IPS DF 6.9 (cell line): ENCODE measurements at regions not wholly inside any gene's neighbourhood (a gene's known extent, or its start where the extent isn't known, plus 50 kb on each side); places are given as distances from the start of the nearest gene placed in this dataset.

ENCODE experiments used
- DNase-seq: peaks from one replicate; pipeline ENCODE4 v3.0.0-alpha.2; 2013; ENCODE audit warnings: low read depth, low spot score
- H3K27ac ChIP-seq: one replicate; pipeline ENCODE4 v1.5.1; 2013; ENCODE audit warnings: low read length, control low read depth
- H3K27me3 ChIP-seq: 2 replicates; pipeline ENCODE4 v1.6.1; 2013; ENCODE audit warnings: mild to moderate bottlenecking, low read length; ENCODE audit not compliant: control insufficient read depth, insufficient read depth
- H3K36me3 ChIP-seq: 2 replicates; pipeline ENCODE4 v1.6.1; 2013; ENCODE audit warnings: low read length; ENCODE audit not compliant: control insufficient read depth, insufficient read depth
- H3K4me1 ChIP-seq: 2 replicates; pipeline ENCODE4 v1.6.1; 2013; ENCODE audit warnings: low read length; ENCODE audit not compliant: control insufficient read depth, insufficient read depth
- H3K4me3 ChIP-seq: 2 replicates; pipeline ENCODE4 v1.5.1; 2013; ENCODE audit warnings: mild to moderate bottlenecking, low read length
- H3K9me3 ChIP-seq: 2 replicates; pipeline ENCODE4 v1.6.1; 2013; ENCODE audit warnings: low read length, inconsistent platforms; ENCODE audit not compliant: control insufficient read depth, insufficient read depth
- WGBS: extraction: QIAGEN DNeasy Blood & Tissue Kit; methylation state at CpG from one replicate; pipeline ENCODE4 v1.1.7; 2013; ENCODE audit warnings: mixed read lengths, missing lambda C conversion rate; ENCODE audit not compliant: insufficient read length, insufficient coverage; 5-methylcytosine and 5-hydroxymethylcytosine counted together

DNA sequence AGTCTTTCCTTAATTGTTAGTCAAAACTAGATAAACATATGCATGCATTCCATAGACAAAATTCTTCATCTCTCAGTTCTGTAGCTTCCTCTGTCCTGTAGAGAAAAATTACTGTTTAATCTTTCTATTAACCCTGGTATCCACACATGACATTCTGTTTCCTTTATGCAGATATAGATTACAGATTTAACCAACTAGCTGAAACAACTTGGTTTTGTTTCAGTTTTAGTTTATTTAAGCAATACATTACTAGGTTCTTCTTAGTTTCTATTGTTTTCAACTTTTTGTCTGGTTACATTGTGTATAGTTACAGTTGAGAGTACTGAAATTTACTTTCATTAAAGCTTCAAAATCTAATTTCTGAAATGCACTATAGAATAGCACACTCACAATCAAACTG is 933.9 kb upstream of the EPHA5 start:
- no peaks in the 10 kb centered on the region for H3K27me3 ChIP-seq
- H3K9me3 ChIP-seq: no peaks in the 10 kb centered on the region
- no peak for DNase-seq
- H3K4me3 ChIP-seq: no peak overlapping the region
- H3K27ac ChIP-seq: no peak overlapping the region
- no peaks in the 10 kb centered on the region for H3K4me1 ChIP-seq
- no peaks in the 10 kb centered on the region for H3K36me3 ChIP-seq

GRCh38 chr4:66602622-66603021 is 932.3 kb upstream of the EPHA5 start:
- no peak for DNase-seq
- no peaks in the 10 kb centered on the region for H3K27me3 ChIP-seq
- H3K36me3 ChIP-seq: no peaks in the 10 kb centered on the region
- no peak overlapping the region for H3K27ac ChIP-seq
- no peak overlapping the region for H3K4me3 ChIP-seq
- no peaks in the 10 kb centered on the region for H3K9me3 ChIP-seq
- H3K4me1 ChIP-seq: no peaks in the 10 kb centered on the region

DNA sequence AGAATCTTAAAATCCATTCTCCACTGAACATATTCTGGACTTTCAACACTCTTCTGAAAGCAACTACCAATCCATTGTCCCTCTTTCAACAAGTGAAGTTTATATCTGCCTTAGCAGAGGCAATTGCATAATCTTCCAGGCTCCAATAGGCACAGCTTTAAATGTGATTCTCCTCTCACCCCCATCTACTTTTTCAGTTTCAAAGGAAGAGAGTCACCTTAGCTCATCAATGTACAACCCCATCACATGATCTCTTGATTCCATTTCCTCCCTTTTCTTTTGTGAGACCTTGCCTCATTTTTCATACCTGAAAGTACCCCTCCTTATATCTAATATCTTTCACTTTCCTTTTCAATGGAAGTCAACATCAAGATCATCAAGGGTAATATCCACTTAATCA is 921.7 kb upstream of the EPHA5 start:
- DNase-seq: no peak
- H3K27ac ChIP-seq: no peak overlapping the region

DNA sequence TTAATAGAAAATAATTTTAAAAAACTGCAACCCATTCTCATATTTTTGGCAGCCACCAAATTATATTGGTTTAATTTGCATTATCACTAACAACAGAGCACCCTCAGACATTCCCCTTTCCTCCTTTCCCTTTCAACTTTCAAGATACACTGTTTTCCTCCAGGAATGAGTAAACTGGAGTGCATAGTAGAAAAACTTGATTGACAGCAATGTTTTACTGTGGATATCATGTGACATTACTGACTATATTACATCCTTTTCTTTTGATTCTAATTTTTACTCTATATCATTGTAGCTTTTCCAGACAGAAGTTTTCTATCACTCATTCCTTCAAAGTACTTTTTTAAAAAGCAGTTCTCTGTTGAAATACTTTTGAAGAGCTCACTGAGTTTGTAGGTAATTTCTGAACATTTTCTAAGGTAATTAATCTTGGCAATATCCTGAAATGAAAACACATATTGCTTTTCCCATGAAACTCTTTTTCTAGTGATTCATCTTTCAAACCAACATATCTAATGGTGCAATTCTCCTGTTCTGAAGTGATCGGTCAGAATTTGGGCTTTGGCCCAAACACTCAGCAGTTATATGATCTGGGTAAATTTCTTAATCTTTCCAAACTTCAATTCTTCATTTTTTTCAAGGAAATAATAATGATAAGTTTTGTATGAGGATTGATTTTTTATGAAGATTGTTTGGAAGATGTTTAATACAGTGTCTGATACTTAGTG is 920.4 kb upstream of the EPHA5 start:
- Histone ChIP-seq H3K36me3 (no peaks in the 10 kb centered on the region), H3K4me3 (no peak overlapping the region), H3K27ac (no peak overlapping the region), H3K27me3 (no peaks in the 10 kb centered on the region), H3K4me1 (no peaks in the 10 kb centered on the region), H3K9me3 (no peaks in the 10 kb centered on the region)
- no CpG with 5 or more reads among the region's 1 CpG for WGBS
- DNase-seq: no peak

More for the DNA sequence above, 921.7 kb upstream of the EPHA5 start:
- no peaks in the 10 kb centered on the region for H3K36me3 ChIP-seq
- no peaks in the 10 kb centered on the region for H3K9me3 ChIP-seq
- H3K4me3 ChIP-seq: no peak overlapping the region
- no peaks in the 10 kb centered on the region for H3K4me1 ChIP-seq
- H3K27me3 ChIP-seq: no peaks in the 10 kb centered on the region

- Histone ChIP-seq H3K27ac (no peak overlapping the region), H3K27me3 (no peaks in the 10 kb centered on the region), H3K4me1 (no peaks in the 10 kb centered on the region), H3K9me3 (no peaks in the 10 kb centered on the region), H3K4me3 (no peak overlapping the region), H3K36me3 (no peaks in the 10 kb centered on the region)
- DNase-seq: no peak
- no CpG with 5 or more reads among the region's 1 CpG for WGBS
Measured at GRCh38 chr4:66589183-66589582, 918.9 kb upstream of the EPHA5 start.

- Histone ChIP-seq H3K4me1 (no peaks in the 10 kb centered on the region), H3K4me3 (no peak overlapping the region), H3K9me3 (no peaks in the 10 kb centered on the region), H3K27ac (no peak overlapping the region), H3K27me3 (no peaks in the 10 kb centered on the region), H3K36me3 (no peaks in the 10 kb centered on the region)
- DNase-seq: no peak
- WGBS: no CpG with 5 or more reads among the region's 1 CpG
Measured at GRCh38 chr4:66585767-66586166, 915.5 kb upstream of the EPHA5 start.

GRCh38 chr4:66577922-66578321 is 907.6 kb upstream of the EPHA5 start:
- no peaks in the 10 kb centered on the region for H3K27me3 ChIP-seq
- no CpG with 5 or more reads among the region's 2 CpGs for WGBS
- DNase-seq: no peak

DNA sequence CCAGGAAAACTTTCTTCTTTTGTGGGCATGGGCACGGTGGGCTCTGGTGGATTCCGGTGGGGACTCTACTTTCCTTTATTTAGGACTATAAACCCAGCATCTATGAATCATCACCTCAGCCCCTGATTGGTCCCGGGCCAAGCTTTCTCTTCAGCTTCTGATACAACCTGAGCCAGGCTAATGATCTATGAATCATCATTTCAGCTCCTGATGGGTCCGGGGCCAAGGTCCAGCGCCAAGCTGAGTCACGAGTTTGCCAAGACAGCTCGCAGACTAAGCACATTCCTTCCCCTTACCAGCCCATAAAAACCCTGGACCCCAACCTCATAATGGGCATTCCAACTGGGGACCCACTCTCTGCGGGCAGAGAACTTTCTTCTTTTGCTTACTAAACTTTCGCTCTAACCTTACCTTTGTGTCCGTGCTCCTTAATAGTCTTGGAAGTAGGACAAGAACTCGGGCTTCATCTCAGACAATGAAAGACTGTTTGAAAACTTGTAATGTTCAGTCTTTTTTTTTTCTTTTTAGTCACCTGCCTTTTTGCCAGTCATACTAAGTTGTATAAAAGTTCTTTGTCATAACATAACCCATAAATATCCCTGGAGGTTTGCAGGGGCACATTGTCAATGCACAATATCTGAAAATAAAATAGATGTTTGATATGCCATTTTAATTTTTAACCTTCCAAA is 904.9 kb upstream of the EPHA5 start:
- H3K27ac ChIP-seq: no peak overlapping the region
- no CpG with 5 or more reads among the region's 11 CpGs for WGBS

More at GRCh38 chr4:66577922-66578321, 907.6 kb upstream of the EPHA5 start:
- Histone ChIP-seq H3K27ac (no peak overlapping the region), H3K36me3 (no peaks in the 10 kb centered on the region), H3K4me3 (no peak overlapping the region), H3K9me3 (no peaks in the 10 kb centered on the region), H3K4me1 (no peaks in the 10 kb centered on the region)

GRCh38 chr4:66574145-66574978 is 904.1 kb upstream of the EPHA5 start:
- Histone ChIP-seq H3K9me3 (no peaks in the 10 kb centered on the region), H3K36me3 (no peaks in the 10 kb centered on the region), H3K27ac (no peak overlapping the region), H3K4me3 (no peak overlapping the region), H3K4me1 (no peaks in the 10 kb centered on the region), H3K27me3 (no peaks in the 10 kb centered on the region)
- no CpG with 5 or more reads among the region's 7 CpGs for WGBS
- DNase-seq: no peak

More for the DNA sequence above, 904.9 kb upstream of the EPHA5 start:
- no peak overlapping the region for H3K4me3 ChIP-seq
- no peaks in the 10 kb centered on the region for H3K27me3 ChIP-seq
- H3K4me1 ChIP-seq: no peaks in the 10 kb centered on the region
- no peak for DNase-seq
- no peaks in the 10 kb centered on the region for H3K36me3 ChIP-seq
- no peaks in the 10 kb centered on the region for H3K9me3 ChIP-seq

DNA sequence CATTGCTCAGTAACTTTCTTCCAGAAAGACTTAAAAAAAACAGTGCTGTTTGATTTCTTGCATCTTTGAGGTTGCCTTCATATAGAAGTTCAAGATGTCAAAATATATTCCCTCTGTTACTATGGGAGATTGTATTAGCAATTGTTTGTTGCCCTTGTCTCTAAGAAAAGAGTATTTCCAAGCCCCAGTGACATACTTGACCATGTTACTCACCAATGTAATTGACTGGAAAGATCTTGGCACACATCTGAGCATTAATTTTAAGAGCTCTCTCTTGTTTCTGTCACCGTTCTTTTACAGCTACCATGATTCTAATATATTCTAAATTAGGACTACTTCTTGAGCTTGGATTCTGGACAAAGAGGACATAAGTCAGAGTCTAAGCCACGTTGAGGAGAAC is 902.7 kb upstream of the EPHA5 start:
- H3K27me3 ChIP-seq: no peaks in the 10 kb centered on the region
- H3K9me3 ChIP-seq: no peaks in the 10 kb centered on the region
- H3K36me3 ChIP-seq: no peaks in the 10 kb centered on the region
- no peaks in the 10 kb centered on the region for H3K4me1 ChIP-seq
- no peak overlapping the region for H3K4me3 ChIP-seq
- WGBS: no CpG with 5 or more reads among the region's 2 CpGs
- DNase-seq: no peak
- no peak overlapping the region for H3K27ac ChIP-seq
